Vagina (tissue), 2 donors: ENCODE measurements at regions not wholly inside any gene's neighbourhood (a gene's known extent, or its start where the extent isn't known, plus 50 kb on each side); places are given as distances from the start of the nearest gene placed in this dataset.

Experiments used
- CTCF ChIP-seq, 3 experiments: fragments of 450-650 bp in 2 of 3; fragments of 200-600 bp in 1 of 3; sonication (generic) in 1 of 3; IDR thresholded peaks; one replicate each; pipeline ENCODE4 v1.5.1; 2017 to 2019; ENCODE audit warnings: antibody characterized with exemption in 3 of 3, mild to moderate bottlenecking in 2 of 3, moderate library complexity in 2 of 3
- POLR2A ChIP-seq, 2 donors: fragments of 450-650 bp; IDR thresholded peaks; one replicate each; pipeline ENCODE4 v1.6.1; 2017; ENCODE audit warnings: antibody characterized with exemption in 2 of 2, mild to moderate bottlenecking in 2 of 2, moderate library complexity in 2 of 2

GRCh38 chr2:105669384-105669891, 75.3 kb upstream of the NCK2 start:
- TF ChIP-seq POLR2A (IDR thresholded peaks at IDR 0.05): no peak
- TF ChIP-seq CTCF (IDR thresholded peaks at IDR 0.05): no peak
